ENCODE measurements at regions not wholly inside any gene's neighbourhood (a gene's known extent, or its start where the extent isn't known, plus 50 kb on each side); places are given as distances from the start of the nearest gene placed in this dataset.

DNA sequence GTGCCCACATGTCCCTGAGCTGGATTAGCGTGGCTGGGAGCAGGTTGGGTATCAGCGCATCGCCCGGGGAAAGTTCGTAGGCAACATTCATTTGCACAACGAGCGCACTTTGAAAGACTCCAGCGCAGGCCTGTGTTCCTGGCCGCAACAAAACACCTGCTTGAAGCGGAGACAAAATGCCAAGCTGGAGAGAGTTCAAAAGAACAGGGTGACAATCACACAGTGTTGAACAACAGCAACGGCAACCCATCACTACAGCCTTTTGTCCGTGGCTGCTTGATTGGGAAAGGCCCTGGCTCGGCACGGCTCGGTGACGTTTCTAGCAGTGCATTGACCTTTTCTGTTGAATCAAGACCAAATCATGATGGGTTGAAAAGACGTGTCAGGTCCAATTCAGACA, 336.3 kb downstream of the IRX1 start:
- no peaks in the 10 kb centered on the region for H3K27me3 Mint-ChIP-seq
- H3K27ac Mint-ChIP-seq, result no peak overlapping the region
- no peak for DNase-seq
- H3K9me3 Mint-ChIP-seq, result peaks cover 5% of the 10 kb centered on the region
- POLR2A ChIA-PET, result no interaction called here
- no peaks in the 10 kb centered on the region for H3K36me3 Mint-ChIP-seq
- no peak overlapping the region for H3K4me3 Mint-ChIP-seq
- no peaks in the 10 kb centered on the region for H3K4me1 Mint-ChIP-seq
- no peak for ATAC-seq (ENCODE audit: low read depth)

DNA sequence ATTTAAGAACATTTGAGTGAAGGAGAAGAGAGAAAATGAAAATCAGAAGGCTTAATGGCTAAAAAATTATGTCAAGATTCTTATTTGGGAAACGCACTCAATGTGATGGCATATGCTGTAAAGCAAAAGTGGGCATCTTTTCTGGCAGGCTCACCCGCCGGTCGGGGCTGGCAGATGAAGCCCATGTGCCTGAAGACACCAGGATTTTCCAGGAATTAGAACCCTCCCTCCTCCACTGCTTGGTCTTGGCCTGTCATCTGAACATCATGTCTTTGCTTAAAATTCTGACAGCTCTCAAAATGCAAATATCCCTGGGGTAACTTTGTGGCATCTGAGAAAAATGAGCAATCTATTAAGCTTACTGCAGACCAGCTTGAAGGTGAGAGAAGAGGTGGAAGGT, 337.9 kb downstream of the IRX1 start:
- POLR2A ChIA-PET, result no interaction called here
- Mint-ChIP-seq H3K27me3 (no peaks in the 10 kb centered on the region), H3K36me3 (no peaks in the 10 kb centered on the region), H3K27ac (no peak overlapping the region), H3K4me1 (no peaks in the 10 kb centered on the region), H3K4me3 (no peak overlapping the region), H3K9me3 (peaks cover 1% of the 10 kb centered on the region)
- ATAC-seq (ENCODE audit: low read depth), result no peak
- no peak for DNase-seq

DNA sequence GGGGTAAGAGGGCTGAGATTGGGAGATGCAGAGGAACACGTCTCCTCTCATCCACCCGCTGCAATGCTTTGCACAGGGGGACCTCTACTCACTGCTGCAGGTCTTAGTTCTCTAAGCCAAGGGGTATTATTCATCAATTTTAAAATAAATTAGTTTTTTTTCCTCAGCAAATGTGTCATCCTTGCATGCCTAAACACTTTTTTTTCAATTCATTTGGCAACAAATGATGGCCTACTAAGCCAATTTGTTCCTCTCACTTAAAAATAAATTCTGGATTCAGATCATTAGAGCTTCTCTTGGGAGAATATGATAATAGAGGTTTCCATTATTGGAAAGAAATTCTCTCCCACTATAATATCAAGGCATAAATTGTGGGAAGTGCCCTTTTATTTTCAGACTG, 338.3 kb downstream of the IRX1 start:
- DNase-seq (no peak), ATAC-seq (ENCODE audit: low read depth) (no peak)
- no peaks in the 10 kb centered on the region for H3K36me3 Mint-ChIP-seq
- H3K27me3 Mint-ChIP-seq, result no peaks in the 10 kb centered on the region
- H3K4me1 Mint-ChIP-seq, result no peaks in the 10 kb centered on the region
- POLR2A ChIA-PET, result no interaction called here
- no peak overlapping the region for H3K4me3 Mint-ChIP-seq
- H3K9me3 Mint-ChIP-seq, result peaks cover 1% of the 10 kb centered on the region
- H3K27ac Mint-ChIP-seq, result no peak overlapping the region

DNA sequence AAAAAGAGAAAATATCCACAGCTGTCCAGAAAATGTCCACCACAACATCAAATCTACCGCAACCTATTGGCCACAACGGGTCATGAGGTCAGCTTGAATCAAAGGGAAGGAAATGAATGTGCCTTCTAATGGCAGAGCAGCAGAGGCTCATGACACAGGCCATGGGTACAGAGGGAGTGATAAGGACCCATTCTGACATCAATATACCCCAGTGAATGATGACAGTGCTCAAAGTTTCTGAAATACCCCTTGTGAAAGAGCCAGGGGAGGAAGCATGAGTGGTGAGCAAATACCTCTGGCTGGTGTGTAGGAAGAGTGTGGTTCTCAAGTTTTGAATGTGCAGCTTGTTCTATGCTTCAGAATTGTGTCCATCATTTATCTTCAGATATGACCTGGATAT, 348.2 kb downstream of the IRX1 start:
- DNase-seq (no peak), ATAC-seq (ENCODE audit: low read depth) (no peak)
- H3K9me3 Mint-ChIP-seq, result peaks cover 3% of the 10 kb centered on the region
- H3K36me3 Mint-ChIP-seq, result no peaks in the 10 kb centered on the region
- POLR2A ChIA-PET, result no interaction called here
- no peaks in the 10 kb centered on the region for H3K27me3 Mint-ChIP-seq
- H3K4me3 Mint-ChIP-seq, result no peak overlapping the region
- H3K27ac Mint-ChIP-seq, result no peak overlapping the region
- no peaks in the 10 kb centered on the region for H3K4me1 Mint-ChIP-seq

DNA sequence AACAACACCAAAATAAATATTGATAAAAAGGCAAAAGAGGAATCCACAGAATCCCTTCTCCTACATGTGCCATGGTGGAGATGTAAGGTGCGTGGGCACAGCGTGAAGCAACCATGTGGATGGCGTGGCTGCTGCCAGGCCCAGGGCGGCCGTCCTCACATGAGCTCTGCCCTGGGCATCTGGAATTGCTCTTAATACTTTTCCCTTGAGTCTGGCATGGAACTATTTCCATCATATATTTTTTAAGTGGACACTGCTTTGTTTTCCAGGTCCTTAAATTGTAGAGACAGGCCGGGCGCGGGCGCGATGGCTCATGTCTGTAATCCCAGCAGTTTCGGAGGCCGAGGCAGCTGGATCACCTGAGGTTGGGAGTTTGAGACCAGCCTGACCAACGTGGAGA, 349.3 kb downstream of the IRX1 start:
- POLR2A ChIA-PET, result no interaction called here
- ATAC-seq (ENCODE audit: low read depth) (no peak), DNase-seq (no peak)
- H3K4me1 Mint-ChIP-seq, result no peaks in the 10 kb centered on the region
- no peak overlapping the region for H3K27ac Mint-ChIP-seq
- no peak overlapping the region for H3K4me3 Mint-ChIP-seq
- no peaks in the 10 kb centered on the region for H3K36me3 Mint-ChIP-seq
- H3K9me3 Mint-ChIP-seq, result peaks cover 3% of the 10 kb centered on the region
- no peaks in the 10 kb centered on the region for H3K27me3 Mint-ChIP-seq

DNA sequence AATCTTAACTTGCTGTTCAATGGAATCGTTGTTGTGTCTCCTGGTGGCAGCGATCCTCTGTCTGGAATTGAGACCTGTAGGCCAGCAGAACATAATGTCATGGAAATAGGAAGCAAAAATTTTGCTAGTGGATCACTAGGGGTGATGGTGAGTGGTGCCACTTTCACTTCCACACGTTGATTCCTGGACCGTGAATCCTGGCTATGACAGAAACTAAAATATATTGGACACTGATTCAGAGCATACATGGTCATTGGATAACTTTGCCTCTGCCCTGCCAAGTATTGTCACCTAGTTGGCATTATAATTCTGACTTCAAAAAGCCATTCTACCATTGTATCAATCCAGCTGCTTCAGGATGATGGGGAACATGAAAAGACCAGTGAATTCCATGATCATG, 353.2 kb downstream of the IRX1 start:
- Mint-ChIP-seq H3K27ac (no peak overlapping the region), H3K9me3 (no peaks in the 10 kb centered on the region), H3K36me3 (no peaks in the 10 kb centered on the region), H3K4me1 (no peaks in the 10 kb centered on the region), H3K27me3 (no peaks in the 10 kb centered on the region), H3K4me3 (no peak overlapping the region)
- POLR2A ChIA-PET, result no interaction called here
- no peak for ATAC-seq (ENCODE audit: low read depth)
- DNase-seq, result no peak

DNA sequence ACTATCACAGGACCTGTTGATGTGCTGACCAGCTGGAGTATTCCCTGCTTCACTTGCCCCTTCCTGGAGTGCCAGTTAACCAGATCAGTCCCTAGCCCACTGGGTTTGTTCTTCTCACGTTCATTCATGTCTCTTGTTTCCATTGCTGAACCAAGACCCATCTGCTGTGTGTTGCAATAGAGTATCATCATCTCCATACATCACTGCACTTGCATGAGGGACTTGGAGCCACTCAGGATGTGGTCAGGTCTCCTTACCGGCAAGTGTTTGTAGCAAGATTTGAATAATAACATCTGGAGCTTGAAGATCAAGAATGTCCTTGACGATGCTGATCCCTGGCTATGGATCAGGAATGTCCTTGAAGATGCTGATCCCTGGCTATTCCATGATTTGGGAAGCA, 358.6 kb downstream of the IRX1 start:
- Mint-ChIP-seq H3K36me3 (no peaks in the 10 kb centered on the region), H3K4me3 (no peak overlapping the region), H3K27ac (no peak overlapping the region), H3K27me3 (no peaks in the 10 kb centered on the region), H3K4me1 (no peaks in the 10 kb centered on the region), H3K9me3 (peaks cover 10% of the 10 kb centered on the region)
- POLR2A ChIA-PET, result no interaction called here
- DNase-seq (no peak), ATAC-seq (ENCODE audit: low read depth) (no peak)

DNA sequence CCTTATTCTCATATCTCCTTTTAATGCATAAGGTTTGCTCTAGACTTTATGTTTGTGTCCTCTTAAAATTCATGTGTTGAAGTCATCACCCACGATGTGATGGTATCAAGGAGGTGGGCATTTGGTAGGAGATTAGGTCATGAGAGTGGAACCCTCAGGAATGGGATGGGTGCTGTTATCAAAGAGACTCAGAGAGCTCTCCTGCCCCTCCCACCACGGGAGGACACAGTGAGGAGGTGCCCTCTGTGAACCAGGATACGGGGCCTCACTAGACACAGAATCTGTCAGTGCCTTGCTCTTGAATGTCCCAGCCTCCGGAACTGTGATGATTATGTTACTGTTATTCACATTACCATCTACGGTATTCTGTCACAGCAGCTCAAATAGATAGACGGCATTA, 359.0 kb downstream of the IRX1 start:
- POLR2A ChIA-PET, result no interaction called here
- H3K36me3 Mint-ChIP-seq, result no peaks in the 10 kb centered on the region
- H3K9me3 Mint-ChIP-seq, result peaks cover 10% of the 10 kb centered on the region
- no peaks in the 10 kb centered on the region for H3K27me3 Mint-ChIP-seq
- H3K27ac Mint-ChIP-seq, result no peak overlapping the region
- no peaks in the 10 kb centered on the region for H3K4me1 Mint-ChIP-seq
- no peak for ATAC-seq (ENCODE audit: low read depth)
- DNase-seq, result no peak
- no peak overlapping the region for H3K4me3 Mint-ChIP-seq

DNA sequence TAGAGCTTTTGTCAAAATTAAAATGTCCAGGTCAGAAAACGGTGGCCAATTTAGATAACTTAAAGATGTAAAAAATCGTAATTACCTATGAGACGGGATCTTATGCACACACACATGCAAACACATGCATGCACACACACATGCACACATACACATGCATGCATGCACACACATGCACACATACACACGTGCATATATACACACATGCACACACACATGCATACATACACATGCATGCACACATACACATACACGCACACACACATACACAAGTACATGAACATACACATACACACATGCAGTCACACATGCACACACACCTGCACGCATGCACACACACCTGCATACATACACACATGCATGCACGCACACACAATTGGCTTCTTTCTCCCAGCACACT, 362.0 kb downstream of the IRX1 start:
- POLR2A ChIA-PET, result no interaction called here
- Mint-ChIP-seq H3K9me3 (peaks cover 10% of the 10 kb centered on the region), H3K36me3 (no peaks in the 10 kb centered on the region)

DNA sequence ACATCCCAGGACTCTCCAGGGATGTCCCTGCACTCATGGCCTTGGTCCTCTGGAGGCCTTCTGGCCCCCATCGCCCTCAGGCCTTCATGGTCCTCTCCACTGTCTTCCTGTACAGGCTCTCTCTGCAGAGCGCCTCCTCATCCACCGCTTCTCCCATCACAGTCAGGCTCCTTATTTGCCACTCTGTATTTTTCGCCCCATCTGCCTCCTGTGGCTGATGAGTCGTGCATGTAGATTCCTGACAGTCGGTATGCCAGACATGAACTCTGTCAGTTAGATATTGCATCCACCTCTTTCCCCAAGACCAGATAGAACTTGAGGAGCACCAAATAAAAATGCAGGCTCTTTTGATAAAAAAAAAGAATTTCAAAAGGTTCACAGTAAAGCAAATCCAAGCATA, 362.8 kb downstream of the IRX1 start:
- Mint-ChIP-seq H3K27ac (no peak overlapping the region), H3K4me1 (no peaks in the 10 kb centered on the region), H3K27me3 (no peaks in the 10 kb centered on the region), H3K9me3 (peaks cover 12% of the 10 kb centered on the region), H3K36me3 (no peaks in the 10 kb centered on the region), H3K4me3 (no peak overlapping the region)
- DNase-seq (no peak), ATAC-seq (ENCODE audit: low read depth) (no peak)
- POLR2A ChIA-PET, result no interaction called here

More for the DNA sequence above, 362.0 kb downstream of the IRX1 start:
- Mint-ChIP-seq H3K27ac (no peak overlapping the region), H3K4me3 (no peak overlapping the region), H3K4me1 (no peaks in the 10 kb centered on the region), H3K27me3 (no peaks in the 10 kb centered on the region)
- no peak for ATAC-seq (ENCODE audit: low read depth)
- DNase-seq, result no peak

DNA sequence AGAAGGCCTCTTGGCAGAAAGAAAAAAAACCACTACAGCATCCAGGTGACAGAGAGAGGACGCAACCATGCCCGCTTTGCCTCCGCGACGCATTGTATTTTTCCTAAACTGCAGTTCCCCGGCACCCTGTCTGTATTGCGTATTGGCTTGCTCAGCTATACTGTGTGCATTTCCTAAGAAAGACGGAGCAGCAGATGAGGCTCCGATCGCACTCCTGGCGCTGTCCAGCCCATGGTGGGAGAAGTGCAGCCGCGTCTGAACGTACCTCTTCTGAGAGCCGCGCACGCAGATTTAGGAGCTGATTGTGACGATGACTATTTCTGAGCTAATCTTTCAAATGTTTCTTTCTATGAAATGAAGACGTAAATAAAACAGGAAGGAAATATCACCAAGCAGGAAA, 366.5 kb downstream of the IRX1 start:
- DNase-seq, result no peak
- Mint-ChIP-seq H3K4me3 (no peak overlapping the region), H3K4me1 (no peaks in the 10 kb centered on the region), H3K27me3 (no peaks in the 10 kb centered on the region), H3K27ac (no peak overlapping the region), H3K36me3 (no peaks in the 10 kb centered on the region), H3K9me3 (peaks cover 16% of the 10 kb centered on the region)
- no peak for ATAC-seq (ENCODE audit: low read depth)
- POLR2A ChIA-PET, result no interaction called here

DNA sequence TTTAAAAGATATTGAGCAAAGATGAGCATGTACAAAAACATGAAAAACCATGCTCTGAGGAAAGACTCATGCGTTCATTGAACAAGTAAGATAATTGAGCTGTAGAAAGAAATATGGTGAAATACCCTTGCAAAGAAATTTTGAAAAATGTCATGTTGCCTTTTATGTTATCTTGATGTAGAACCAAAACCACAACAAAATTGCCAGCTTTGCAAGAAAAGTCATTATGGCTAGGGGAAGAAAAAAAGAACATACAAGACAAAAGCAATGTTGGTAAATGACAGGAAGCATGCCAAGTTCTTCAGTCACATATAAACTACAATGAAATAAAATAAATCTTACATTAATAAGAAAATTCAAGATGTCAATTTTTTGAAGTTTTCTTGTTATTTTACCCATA, 368.0 kb downstream of the IRX1 start:
- ATAC-seq (ENCODE audit: low read depth), result no peak
- H3K27ac Mint-ChIP-seq, result no peak overlapping the region
- no peak overlapping the region for H3K4me3 Mint-ChIP-seq
- H3K27me3 Mint-ChIP-seq, result no peaks in the 10 kb centered on the region
- H3K4me1 Mint-ChIP-seq, result no peaks in the 10 kb centered on the region
- no peak for DNase-seq
- peaks cover 10% of the 10 kb centered on the region for H3K9me3 Mint-ChIP-seq
- H3K36me3 Mint-ChIP-seq, result no peaks in the 10 kb centered on the region
- POLR2A ChIA-PET, result no interaction called here

DNA sequence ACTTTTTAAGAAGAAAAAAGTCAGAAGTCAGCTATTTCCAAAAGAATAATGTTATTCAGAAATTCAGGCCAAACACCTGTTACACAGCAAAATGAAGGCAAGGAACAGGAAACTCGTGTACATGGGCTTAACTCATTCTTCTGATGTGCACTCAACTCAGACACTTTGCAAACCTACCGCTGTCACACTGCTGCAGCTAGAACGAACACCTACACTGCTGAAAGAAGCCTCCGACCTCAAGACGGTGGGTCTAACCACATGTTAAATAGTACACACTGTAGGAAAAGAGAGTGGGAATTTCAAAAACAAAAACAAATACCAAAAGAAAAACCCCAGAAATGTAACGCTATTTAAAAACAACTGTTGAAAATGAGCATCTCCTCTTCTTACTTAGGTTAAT, 384.5 kb downstream of the IRX1 start:
- Mint-ChIP-seq H3K27ac (no peak overlapping the region), H3K36me3 (no peaks in the 10 kb centered on the region), H3K4me1 (no peaks in the 10 kb centered on the region), H3K9me3 (no peaks in the 10 kb centered on the region), H3K4me3 (no peak overlapping the region), H3K27me3 (peaks cover 2% of the 10 kb centered on the region)
- no peak for ATAC-seq (ENCODE audit: low read depth)
- no peak for DNase-seq
- POLR2A ChIA-PET, result no interaction called here

DNA sequence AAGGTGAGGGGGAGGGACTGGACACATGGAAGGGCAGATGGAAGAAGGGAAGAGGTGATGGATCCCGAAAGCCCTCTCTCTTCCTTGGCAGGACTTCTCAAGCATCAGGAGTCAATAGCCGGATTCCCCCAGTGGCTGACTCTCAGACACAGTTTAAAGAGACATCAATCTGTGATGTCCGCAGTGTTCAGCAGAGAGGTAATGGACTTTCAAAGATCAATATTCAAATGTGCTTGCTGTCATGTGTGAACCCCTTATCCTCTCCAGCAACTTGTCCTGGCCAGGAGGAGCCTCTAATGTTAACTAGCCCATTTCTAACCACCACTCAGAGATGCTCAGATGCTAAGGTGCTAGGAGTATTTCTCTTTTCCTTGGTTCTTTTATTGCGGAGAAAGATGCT, 392.2 kb downstream of the IRX1 start:
- Mint-ChIP-seq H3K27me3 (no peaks in the 10 kb centered on the region), H3K9me3 (peaks cover 4% of the 10 kb centered on the region), H3K4me3 (no peak overlapping the region), H3K36me3 (no peaks in the 10 kb centered on the region), H3K4me1 (no peaks in the 10 kb centered on the region), H3K27ac (no peak overlapping the region)
- ATAC-seq (ENCODE audit: low read depth), result no peak
- POLR2A ChIA-PET, result no interaction called here
- DNase-seq, result no peak

DNA sequence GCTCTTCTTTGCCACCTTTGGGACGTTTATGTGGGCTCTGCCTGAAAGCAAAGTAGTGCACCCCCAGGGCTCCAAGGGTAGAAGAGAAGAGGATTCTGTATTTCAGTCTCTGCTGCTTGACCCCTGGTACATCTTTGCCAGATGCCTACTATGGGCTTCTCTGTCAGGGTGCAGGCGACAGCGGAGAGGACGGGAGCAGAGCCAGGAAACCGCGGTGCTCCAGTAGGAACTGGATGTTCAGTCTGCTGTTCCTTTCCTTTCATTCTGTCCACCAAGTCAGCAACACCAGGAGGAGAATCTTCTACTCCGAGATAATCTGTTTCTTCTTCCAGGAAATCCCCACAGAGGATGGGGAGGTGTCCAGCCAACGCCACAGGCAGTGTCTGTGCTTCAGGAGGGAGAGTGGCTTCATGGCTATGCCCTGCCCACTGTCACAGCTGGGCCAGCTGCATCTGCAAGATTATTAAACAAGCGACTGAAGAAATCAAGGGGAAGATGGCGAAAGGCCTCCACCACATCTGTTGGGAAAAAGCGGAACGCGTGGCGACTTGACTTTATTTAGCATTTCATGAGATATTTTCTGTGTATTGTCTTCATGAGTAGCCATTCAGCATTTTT, 398.3 kb downstream of the IRX1 start:
- no peak for DNase-seq
- no peak overlapping the region for H3K4me3 Mint-ChIP-seq
- H3K36me3 Mint-ChIP-seq, result no peaks in the 10 kb centered on the region
- no peaks in the 10 kb centered on the region for H3K27me3 Mint-ChIP-seq
- POLR2A ChIA-PET, result no interaction called here
- no peak overlapping the region for H3K27ac Mint-ChIP-seq
- ATAC-seq (ENCODE audit: low read depth), result no peak
- peaks cover 4% of the 10 kb centered on the region for H3K9me3 Mint-ChIP-seq
- no peaks in the 10 kb centered on the region for H3K4me1 Mint-ChIP-seq

Measured in activated naive CD8-positive, alpha-beta T cell treated with anti-CD3 and anti-CD28 coated beads, Interleukin-2, amount 10 ng/mL, durations not matched to agents 7 days and 5 days (primary cell).